ENCODE measurements at regions not wholly inside any gene's neighbourhood (a gene's known extent, or its start where the extent isn't known, plus 50 kb on each side); places are given as distances from the start of the nearest gene placed in this dataset.

DNA sequence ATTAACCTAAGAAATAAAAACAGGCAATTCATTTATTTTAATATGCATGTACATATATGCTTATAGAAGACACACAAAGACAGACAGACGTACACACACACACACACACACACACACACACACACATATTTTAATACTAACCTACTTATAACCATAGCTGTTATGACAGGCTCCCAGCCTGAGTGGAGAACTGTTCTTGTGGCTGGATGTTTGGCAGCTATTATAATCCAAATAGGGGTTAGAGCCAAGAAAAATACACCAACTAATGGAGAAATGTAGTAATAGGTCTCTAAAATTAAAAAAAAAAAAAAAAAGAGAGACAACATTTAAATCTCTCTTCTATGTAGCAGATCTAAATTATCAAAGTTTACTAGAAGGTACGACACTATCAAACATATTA lies 91.8 kb downstream of the SLC41A2 start:
- TF ChIP-seq, protein P1, sequence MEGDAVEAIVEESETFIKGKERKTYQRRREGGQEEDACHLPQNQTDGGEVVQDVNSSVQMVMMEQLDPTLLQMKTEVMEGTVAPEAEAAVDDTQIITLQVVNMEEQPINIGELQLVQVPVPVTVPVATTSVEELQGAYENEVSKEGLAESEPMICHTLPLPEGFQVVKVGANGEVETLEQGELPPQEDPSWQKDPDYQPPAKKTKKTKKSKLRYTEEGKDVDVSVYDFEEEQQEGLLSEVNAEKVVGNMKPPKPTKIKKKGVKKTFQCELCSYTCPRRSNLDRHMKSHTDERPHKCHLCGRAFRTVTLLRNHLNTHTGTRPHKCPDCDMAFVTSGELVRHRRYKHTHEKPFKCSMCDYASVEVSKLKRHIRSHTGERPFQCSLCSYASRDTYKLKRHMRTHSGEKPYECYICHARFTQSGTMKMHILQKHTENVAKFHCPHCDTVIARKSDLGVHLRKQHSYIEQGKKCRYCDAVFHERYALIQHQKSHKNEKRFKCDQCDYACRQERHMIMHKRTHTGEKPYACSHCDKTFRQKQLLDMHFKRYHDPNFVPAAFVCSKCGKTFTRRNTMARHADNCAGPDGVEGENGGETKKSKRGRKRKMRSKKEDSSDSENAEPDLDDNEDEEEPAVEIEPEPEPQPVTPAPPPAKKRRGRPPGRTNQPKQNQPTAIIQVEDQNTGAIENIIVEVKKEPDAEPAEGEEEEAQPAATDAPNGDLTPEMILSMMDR (IDR thresholded peaks at IDR 0.05) = no peak
- TF ChIP-seq POLR2A (IDR thresholded peaks at IDR 0.05) = no peak

All from lower leg skin (tissue), 3 donors.